OCI-LY1 (cell line): ENCODE measurements at regions not wholly inside any gene's neighbourhood (a gene's known extent, or its start where the extent isn't known, plus 50 kb on each side); places are given as distances from the start of the nearest gene placed in this dataset.

Source experiments
- H2AFZ ChIP-seq: fragments of 200-600 bp; sonication (generic), shearing (Covaris generic); 2 replicates; pipeline ENCODE4 v1.6.0; 2014; ENCODE audit warnings: antibody characterized with exemption, mild to moderate bottlenecking, low read length
- H3F3A ChIP-seq: fragments of 200-600 bp; sonication (generic), shearing (Covaris generic); 2 replicates; pipeline ENCODE4 v1.6.0; 2014; ENCODE audit warnings: mild to moderate bottlenecking, antibody characterized with exemption, low read length, moderate library complexity; ENCODE audit not compliant: insufficient read depth
- H3K27ac ChIP-seq: fragments of 200-600 bp; sonication (generic); 2 replicates; pipeline ENCODE4 v1.5.1; 2014; ENCODE audit warnings: low read length, mixed run types, mild to moderate bottlenecking, low read depth; ENCODE audit not compliant: poor library complexity, severe bottlenecking
- H3K27me3 ChIP-seq: fragments of 200-600 bp; sonication (generic); 2 replicates; pipeline ENCODE4 v1.6.0; 2014; ENCODE audit warnings: antibody characterized with exemption, mild to moderate bottlenecking, low read length, moderate library complexity; ENCODE audit not compliant: insufficient read depth
- H3K36me3 ChIP-seq: fragments of 200-600 bp; sonication (generic); 2 replicates; pipeline ENCODE4 v1.6.1; 2014; ENCODE audit warnings: mild to moderate bottlenecking, antibody characterized with exemption, low read length, moderate library complexity, mixed read lengths; ENCODE audit not compliant: insufficient read depth
- H3K4me1 ChIP-seq: fragments of 200-600 bp; sonication (generic); 2 replicates; pipeline ENCODE4 v1.5.1; 2014; ENCODE audit warnings: mild to moderate bottlenecking, low read length, moderate library complexity; ENCODE audit not compliant: insufficient read depth, severe bottlenecking
- H3K4me2 ChIP-seq: fragments of 200-600 bp; sonication (generic), shearing (Covaris generic); 2 replicates; pipeline ENCODE4 v1.6.1; 2014; ENCODE audit warnings: low read length
- H3K4me3 ChIP-seq: fragments of 200-600 bp; sonication (generic); 2 replicates; pipeline ENCODE4 v1.5.1; 2014; ENCODE audit warnings: low read length, low read depth, mild to moderate bottlenecking, mixed read lengths; ENCODE audit not compliant: poor library complexity, severe bottlenecking
- H3K79me2 ChIP-seq: fragments of 200-600 bp; shearing (Covaris generic); 2 replicates; pipeline ENCODE4 v1.6.1; 2016; ENCODE audit warnings: mixed run types, low read length, mixed read lengths; ENCODE audit not compliant: insufficient read depth
- H3K9ac ChIP-seq: fragments of 200-600 bp; sonication (generic), shearing (Covaris generic); 2 replicates; pipeline ENCODE4 v1.6.1; 2014; ENCODE audit warnings: mild to moderate bottlenecking, low read length, mixed read lengths
- H3K9me2 ChIP-seq: fragments of 200-600 bp; sonication (generic), shearing (Covaris generic); 2 replicates; pipeline ENCODE4 v1.6.1; 2014; ENCODE audit warnings: low read depth, mild to moderate bottlenecking, low read length, mixed read lengths
- H3K9me3 ChIP-seq: fragments of 200-600 bp; shearing (Covaris generic); 2 replicates; pipeline ENCODE4 v1.6.1; 2014; ENCODE audit warnings: low read length, mixed read lengths
- H4K20me1 ChIP-seq: fragments of 200-600 bp; sonication (generic), shearing (Covaris generic); 2 replicates; pipeline ENCODE4 v1.6.0; 2016; ENCODE audit warnings: mild to moderate bottlenecking, low read length; ENCODE audit not compliant: insufficient read depth
- EZH2 ChIP-seq: fragments of 200-600 bp; sonication (generic), shearing (Covaris generic); IDR thresholded peaks from 2 replicates; pipeline ENCODE4 v1.8.0; 2017; ENCODE audit warnings: borderline replicate concordance, mixed run types, mild to moderate bottlenecking, antibody characterized with exemption, low read length, moderate library complexity, mixed read lengths
- TF ChIP-seq, protein P1 (sequence below): fragments of 200-600 bp; sonication (generic), shearing (Covaris generic); IDR thresholded peaks from 2 replicates; pipeline ENCODE4 v1.5.1; 2017; ENCODE audit warnings: mild to moderate bottlenecking, antibody characterized with exemption, low read length, moderate library complexity, mixed read lengths

GRCh38 chr3:30193625-30194044 is 412.8 kb upstream of the TGFBR2 start:
- H3K27me3 ChIP-seq: no peaks in the 10 kb centered on the region
- no peaks in the 10 kb centered on the region for H3F3A ChIP-seq
- no peak overlapping the region for H3K9ac ChIP-seq
- H3K9me2 ChIP-seq: no peaks in the 10 kb centered on the region
- no peak overlapping the region for H3K4me2 ChIP-seq
- H3K4me3 ChIP-seq: no peak overlapping the region
- H3K4me1 ChIP-seq: peaks cover 7% of the 10 kb centered on the region
- no peak overlapping the region for H3K27ac ChIP-seq
- no peaks in the 10 kb centered on the region for H3K9me3 ChIP-seq
- no peaks in the 10 kb centered on the region for H4K20me1 ChIP-seq
- H3K79me2 ChIP-seq: no peaks in the 10 kb centered on the region
- H3K36me3 ChIP-seq: no peaks in the 10 kb centered on the region
- no peak for TF ChIP-seq EZH2
- TF ChIP-seq, protein P1, sequence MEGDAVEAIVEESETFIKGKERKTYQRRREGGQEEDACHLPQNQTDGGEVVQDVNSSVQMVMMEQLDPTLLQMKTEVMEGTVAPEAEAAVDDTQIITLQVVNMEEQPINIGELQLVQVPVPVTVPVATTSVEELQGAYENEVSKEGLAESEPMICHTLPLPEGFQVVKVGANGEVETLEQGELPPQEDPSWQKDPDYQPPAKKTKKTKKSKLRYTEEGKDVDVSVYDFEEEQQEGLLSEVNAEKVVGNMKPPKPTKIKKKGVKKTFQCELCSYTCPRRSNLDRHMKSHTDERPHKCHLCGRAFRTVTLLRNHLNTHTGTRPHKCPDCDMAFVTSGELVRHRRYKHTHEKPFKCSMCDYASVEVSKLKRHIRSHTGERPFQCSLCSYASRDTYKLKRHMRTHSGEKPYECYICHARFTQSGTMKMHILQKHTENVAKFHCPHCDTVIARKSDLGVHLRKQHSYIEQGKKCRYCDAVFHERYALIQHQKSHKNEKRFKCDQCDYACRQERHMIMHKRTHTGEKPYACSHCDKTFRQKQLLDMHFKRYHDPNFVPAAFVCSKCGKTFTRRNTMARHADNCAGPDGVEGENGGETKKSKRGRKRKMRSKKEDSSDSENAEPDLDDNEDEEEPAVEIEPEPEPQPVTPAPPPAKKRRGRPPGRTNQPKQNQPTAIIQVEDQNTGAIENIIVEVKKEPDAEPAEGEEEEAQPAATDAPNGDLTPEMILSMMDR: no peak
- no peak overlapping the region for H2AFZ ChIP-seq

GRCh38 chr3:30195352-30195751 is 411.0 kb upstream of the TGFBR2 start:
- Histone ChIP-seq H3K27me3 (no peaks in the 10 kb centered on the region), H3K79me2 (no peaks in the 10 kb centered on the region), H3F3A (no peaks in the 10 kb centered on the region), H3K36me3 (no peaks in the 10 kb centered on the region), H3K4me3 (no peak overlapping the region), H3K4me2 (no peak overlapping the region), H4K20me1 (no peaks in the 10 kb centered on the region), H3K4me1 (peaks cover 7% of the 10 kb centered on the region), H2AFZ (no peak overlapping the region), H3K9ac (no peak overlapping the region), H3K27ac (no peak overlapping the region), H3K9me3 (no peaks in the 10 kb centered on the region), H3K9me2 (no peaks in the 10 kb centered on the region)
- TF ChIP-seq, protein P1: no peak
- no peak for TF ChIP-seq EZH2

DNA sequence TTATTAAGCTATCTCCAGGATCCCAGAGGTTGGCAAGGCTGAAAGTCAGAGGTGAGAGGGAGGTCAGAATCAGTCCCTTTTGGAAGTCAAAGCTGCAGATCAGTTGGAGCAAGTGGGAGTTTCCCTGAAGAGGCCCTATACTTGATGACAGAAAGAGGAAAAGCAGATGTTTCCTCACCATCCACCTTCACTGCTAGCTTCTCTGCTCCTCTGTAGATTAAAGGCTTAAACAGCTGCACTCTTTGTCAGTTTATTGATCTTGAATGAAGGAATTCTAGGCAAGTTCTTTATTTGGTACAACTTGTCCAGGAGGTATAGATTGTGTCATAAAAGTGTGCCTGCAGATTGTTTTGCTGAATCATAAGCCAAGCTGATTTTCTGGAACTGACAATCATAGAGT is 408.2 kb upstream of the TGFBR2 start:
- Histone ChIP-seq H3K27ac (no peak overlapping the region), H3F3A (no peaks in the 10 kb centered on the region), H3K4me2 (no peak overlapping the region), H3K9me2 (no peaks in the 10 kb centered on the region), H3K4me3 (no peak overlapping the region), H2AFZ (no peak overlapping the region), H3K4me1 (peaks cover 7% of the 10 kb centered on the region), H3K36me3 (no peaks in the 10 kb centered on the region), H3K9ac (no peak overlapping the region), H3K79me2 (no peaks in the 10 kb centered on the region), H3K27me3 (no peaks in the 10 kb centered on the region), H4K20me1 (no peaks in the 10 kb centered on the region), H3K9me3 (no peaks in the 10 kb centered on the region)
- TF ChIP-seq, protein P1: no peak
- no peak for TF ChIP-seq EZH2
